ENCODE measurements at regions not wholly inside any gene's neighbourhood (a gene's known extent, or its start where the extent isn't known, plus 50 kb on each side); places are given as distances from the start of the nearest gene placed in this dataset.

DNA sequence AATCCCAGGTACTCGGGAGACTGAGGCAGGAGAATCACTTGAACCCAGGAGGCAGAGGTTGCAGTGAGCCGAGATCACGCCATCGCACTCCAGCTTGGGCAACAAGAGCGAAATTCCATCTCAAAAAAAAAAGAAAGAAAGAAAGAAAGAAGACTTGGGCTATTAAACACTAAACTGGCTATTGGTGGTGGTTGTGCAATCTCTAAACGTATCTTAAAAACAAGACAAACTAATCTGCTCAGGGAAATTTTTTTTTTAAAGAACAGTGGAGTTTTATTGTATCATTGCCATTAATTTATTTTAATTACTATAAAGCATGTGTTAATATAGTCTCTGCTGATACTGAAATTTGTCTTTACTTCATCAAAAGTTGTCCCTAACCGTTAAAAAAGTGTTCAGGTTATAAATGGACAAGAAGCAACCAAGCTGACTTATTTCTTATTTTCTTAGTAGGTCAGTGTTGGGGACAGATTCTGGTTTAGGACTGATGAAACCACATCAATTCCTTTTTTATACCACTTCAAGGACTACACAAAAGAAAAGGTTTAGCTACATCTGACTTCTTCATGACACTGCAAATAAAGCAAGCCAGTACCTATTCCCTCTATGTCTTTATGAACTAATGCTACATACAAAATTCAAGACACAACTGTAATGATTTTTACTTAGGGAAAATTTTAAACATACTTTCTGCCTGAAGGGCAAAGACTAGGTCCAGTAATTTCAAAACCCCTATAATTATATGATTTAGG lies 68.7 kb upstream of the KRAS start:
- Histone ChIP-seq H3K9me2 (ENCODE audit: insufficient read depth) (no peaks in the 10 kb centered on the region), H2AFZ (no peak overlapping the region), H3K36me3 (ENCODE audit: insufficient read depth) (no peaks in the 10 kb centered on the region), H3K79me2 (replicated peaks; ENCODE audit: insufficient read depth) (no peaks in the 10 kb centered on the region), H3F3A (replicated peaks; ENCODE audit: low read depth) (no peaks in the 10 kb centered on the region), H3K4me1 (ENCODE audit: insufficient read depth) (peaks cover 3% of the 10 kb centered on the region; the same call in 1 of the 2 replicates), H3K4me3 (no peak overlapping the region), H3K27ac (ENCODE audit: low read depth) (no peak overlapping the region), H3K4me2 (no peak overlapping the region), H4K20me1 (replicated peaks; ENCODE audit: insufficient read depth) (no peaks in the 10 kb centered on the region), H3K27me3 (ENCODE audit: insufficient read depth) (no peaks in the 10 kb centered on the region)
- Mint-ChIP-seq H3K4me1 (peaks cover 13% of the 10 kb centered on the region; the same call in 1 of the 3 replicates), H3K27ac (no peak overlapping the region), H3K27me3 (ENCODE audit: insufficient read depth, low read depth, poor library complexity) (no peaks in the 10 kb centered on the region), H3K4me3 (no peak overlapping the region), H3K36me3 (ENCODE audit: low read depth) (no peaks in the 10 kb centered on the region), H3K9me3 (no peaks in the 10 kb centered on the region; the same call in 2 of the 3 replicates)
- no peak for DNase-seq (ENCODE audit: low spot score)
- no peak for ATAC-seq
- no peak for TF ChIP-seq ZNF331 (CRISPR knock-in tag; IDR thresholded peaks at IDR 0.05; ENCODE audit: low read depth)
- TF ChIP-seq JUNB (IDR thresholded peaks at IDR 0.05; ENCODE audit: unreplicated experiment), result no peak
- no peak for TF ChIP-seq ZNF462 (CRISPR knock-in tag; IDR thresholded peaks at IDR 0.05)
- no peak for TF ChIP-seq EZH2phosphoT487 (IDR thresholded peaks at IDR 0.05; ENCODE audit: unreplicated experiment)
- no peak for TF ChIP-seq CREB1 (CRISPR knock-in tag; IDR thresholded peaks at IDR 0.05; ENCODE audit: low read depth)
- no peak for TF ChIP-seq EZH2 (IDR thresholded peaks at IDR 0.05; ENCODE audit: low read depth, unreplicated experiment)
- TF ChIP-seq ETS1 (IDR thresholded peaks at IDR 0.05), result no peak
- TF ChIP-seq NANOG (IDR thresholded peaks at IDR 0.05; ENCODE audit: borderline replicate concordance), result no peak
- no peak for TF ChIP-seq REST (IDR thresholded peaks at IDR 0.05; ENCODE audit: unreplicated experiment)
- TF ChIP-seq ZNF114 (CRISPR knock-in tag; IDR thresholded peaks at IDR 0.05), result no peak
- TF ChIP-seq, protein P1, sequence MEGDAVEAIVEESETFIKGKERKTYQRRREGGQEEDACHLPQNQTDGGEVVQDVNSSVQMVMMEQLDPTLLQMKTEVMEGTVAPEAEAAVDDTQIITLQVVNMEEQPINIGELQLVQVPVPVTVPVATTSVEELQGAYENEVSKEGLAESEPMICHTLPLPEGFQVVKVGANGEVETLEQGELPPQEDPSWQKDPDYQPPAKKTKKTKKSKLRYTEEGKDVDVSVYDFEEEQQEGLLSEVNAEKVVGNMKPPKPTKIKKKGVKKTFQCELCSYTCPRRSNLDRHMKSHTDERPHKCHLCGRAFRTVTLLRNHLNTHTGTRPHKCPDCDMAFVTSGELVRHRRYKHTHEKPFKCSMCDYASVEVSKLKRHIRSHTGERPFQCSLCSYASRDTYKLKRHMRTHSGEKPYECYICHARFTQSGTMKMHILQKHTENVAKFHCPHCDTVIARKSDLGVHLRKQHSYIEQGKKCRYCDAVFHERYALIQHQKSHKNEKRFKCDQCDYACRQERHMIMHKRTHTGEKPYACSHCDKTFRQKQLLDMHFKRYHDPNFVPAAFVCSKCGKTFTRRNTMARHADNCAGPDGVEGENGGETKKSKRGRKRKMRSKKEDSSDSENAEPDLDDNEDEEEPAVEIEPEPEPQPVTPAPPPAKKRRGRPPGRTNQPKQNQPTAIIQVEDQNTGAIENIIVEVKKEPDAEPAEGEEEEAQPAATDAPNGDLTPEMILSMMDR (conservative IDR thresholded peaks at IDR 0.05; ENCODE audit: low read depth in 2 of 2), result no peak
- TF ChIP-seq POLR2AphosphoS5 (IDR thresholded peaks at IDR 0.05; ENCODE audit: low read depth), result no peak
- no peak for TF ChIP-seq STAT1 (IDR thresholded peaks at IDR 0.05; ENCODE audit: unreplicated experiment)

Data from GM23338 (cell line).